ENCODE measurements at regions not wholly inside any gene's neighbourhood (a gene's known extent, or its start where the extent isn't known, plus 50 kb on each side); places are given as distances from the start of the nearest gene placed in this dataset.
A peak's percentile ranks its signal among the peaks of the same experiment; 100 is the strongest.

GRCh38 chr22:19576460-19577421 lies 52.5 kb upstream of the CLDN5 start (continued):
- TF ChIP-seq CEBPZ (IDR thresholded peaks at IDR 0.05; ENCODE audit: borderline replicate concordance, low read depth, low read length) (no peak), VEZF1 (CRISPR knock-in tag; IDR thresholded peaks at IDR 0.05) (peak; percentile 86), PYGO2 (tag; IDR thresholded peaks at IDR 0.05) (no peak), C11orf30 (IDR thresholded peaks at IDR 0.05; ENCODE audit: low read depth) (no peak), DDX20 (tag; IDR thresholded peaks at IDR 0.05; ENCODE audit: low read depth) (no peak), XRCC3 (IDR thresholded peaks at IDR 0.05) (no peak), THRB (CRISPR knock-in tag; conservative IDR thresholded peaks at IDR 0.05) (peak; percentile 16; the same call in 1 of the 2 replicates), ZNF75A (CRISPR knock-in tag; IDR thresholded peaks at IDR 0.05) (no peak), POLR2H (tag; IDR thresholded peaks at IDR 0.05; ENCODE audit: low read depth) (no peak), USF2 (CRISPR knock-in tag; IDR thresholded peaks at IDR 0.05) (no peak), YY1 (IDR thresholded peaks at IDR 0.05; ENCODE audit: borderline replicate concordance in 1 of 3, control insufficient read depth in 1 of 3, extremely low read depth in 1 of 3, insufficient read depth in 3 of 3, insufficient read length in 1 of 3, insufficient replicate concordance in 2 of 3, low read depth in 1 of 3, low read length in 2 of 3) (no peak), ASH1L (IDR thresholded peaks at IDR 0.05; ENCODE audit: borderline replicate concordance, low read depth, partially characterized antibody) (no peak), ZNF696 (CRISPR knock-in tag; conservative IDR thresholded peaks at IDR 0.05) (no peak), ELK1 (CRISPR knock-in tag; IDR thresholded peaks at IDR 0.05) (no peak)
